H9 (cell line): ENCODE measurements at regions not wholly inside any gene's neighbourhood (a gene's known extent, or its start where the extent isn't known, plus 50 kb on each side); places are given as distances from the start of the nearest gene placed in this dataset.
"Not testable (repeated sequence)": the region's sequence is repeated elsewhere in the genome, so short reads cannot be mapped to it uniquely, and the experiment has no call there.

Experiments
- DNase-seq: peaks from one replicate; pipeline ENCODE4 v3.0.0-alpha.2; 2017
- H2AFZ ChIP-seq: one replicate; pipeline ENCODE4 v1.6.1; 2013; ENCODE audit warnings: mild to moderate bottlenecking, low read length, control low read depth, moderate library complexity
- H2AK5ac ChIP-seq: 2 replicates; pipeline ENCODE4 v1.6.1; 2013; ENCODE audit warnings: low read length, control low read depth, mixed read lengths; ENCODE audit not compliant: insufficient read length
- H2BK120ac ChIP-seq: one replicate; pipeline ENCODE4 v1.6.1; 2013; ENCODE audit warnings: low read depth, mild to moderate bottlenecking, low read length, control low read depth, inconsistent platforms; ENCODE audit not compliant: poor library complexity, severe bottlenecking
- H2BK12ac ChIP-seq: 2 replicates; pipeline ENCODE4 v1.6.1; 2013; ENCODE audit warnings: low read length, control low read depth, mixed read lengths, low read depth; ENCODE audit not compliant: insufficient read length
- H2BK15ac ChIP-seq: 2 replicates; pipeline ENCODE4 v1.6.1; 2013; ENCODE audit warnings: low read depth, low read length, control low read depth
- H2BK20ac ChIP-seq: one replicate; pipeline ENCODE4 v1.6.1; 2013; ENCODE audit warnings: low read depth, mild to moderate bottlenecking, low read length, control low read depth, inconsistent platforms; ENCODE audit not compliant: poor library complexity, severe bottlenecking
- H2BK5ac ChIP-seq: 2 replicates; pipeline ENCODE4 v1.6.1; 2013; ENCODE audit warnings: low read length, control low read depth, mixed read lengths; ENCODE audit not compliant: insufficient read length
- H3K14ac ChIP-seq: 2 replicates; pipeline ENCODE4 v1.6.1; 2013; ENCODE audit warnings: low read length, control low read depth; ENCODE audit not compliant: insufficient read depth
- H3K18ac ChIP-seq: 2 replicates; pipeline ENCODE4 v1.6.1; 2013; ENCODE audit warnings: low read depth, mild to moderate bottlenecking, mixed read lengths, low read length, control low read depth; ENCODE audit not compliant: insufficient read length
- H3K23ac ChIP-seq: 2 replicates; pipeline ENCODE4 v1.6.1; 2013; ENCODE audit warnings: low read length, control low read depth, mixed read lengths, low read depth; ENCODE audit not compliant: insufficient read length
- H3K23me2 ChIP-seq: 2 replicates; pipeline ENCODE4 v1.6.1; 2013; ENCODE audit warnings: low read depth, mild to moderate bottlenecking, mixed read lengths, low read length, control low read depth; ENCODE audit not compliant: insufficient read length, poor library complexity, severe bottlenecking
- H3K27ac ChIP-seq: 2 replicates; pipeline ENCODE4 v1.5.1; 2013; ENCODE audit warnings: low read length, control low read depth, mixed read lengths, low read depth; ENCODE audit not compliant: insufficient read length
- H3K27me3 ChIP-seq: 2 replicates; pipeline ENCODE4 v1.6.1; 2013; ENCODE audit warnings: low read length, control low read depth, inconsistent platforms; ENCODE audit not compliant: insufficient read depth
- H3K4ac ChIP-seq: 2 replicates; pipeline ENCODE4 v1.6.1; 2013; ENCODE audit warnings: low read depth, mild to moderate bottlenecking, control low read depth, inconsistent platforms, low read length, moderate library complexity
- H3K4me1 ChIP-seq: 2 replicates; pipeline ENCODE4 v1.6.1; 2013; ENCODE audit warnings: low read length, control low read depth, inconsistent platforms; ENCODE audit not compliant: insufficient read depth
- H3K4me2 ChIP-seq: 2 replicates; pipeline ENCODE4 v1.6.1; 2013; ENCODE audit warnings: low read length, control low read depth, mixed read lengths; ENCODE audit not compliant: insufficient read length, insufficient read depth
- H3K56ac ChIP-seq: 2 replicates; pipeline ENCODE4 v1.6.1; 2013; ENCODE audit warnings: low read depth, mild to moderate bottlenecking, mixed read lengths, low read length, control low read depth; ENCODE audit not compliant: insufficient read length
- H3K79me1 ChIP-seq: 2 replicates; pipeline ENCODE4 v1.6.1; 2013; ENCODE audit warnings: low read depth, mild to moderate bottlenecking, moderate library complexity, low read length, control low read depth, inconsistent platforms; ENCODE audit not compliant: insufficient read depth, poor library complexity, severe bottlenecking
- H3K79me2 ChIP-seq: 2 replicates; pipeline ENCODE4 v1.6.1; 2013; ENCODE audit warnings: low read length, control low read depth, inconsistent platforms; ENCODE audit not compliant: insufficient read depth
- H3K9ac ChIP-seq: 2 replicates; pipeline ENCODE4 v1.6.1; 2013; ENCODE audit warnings: low read length, control low read depth, mixed read lengths; ENCODE audit not compliant: insufficient read length; ENCODE audit errors: extremely low read depth
- H3K9me3 ChIP-seq: one replicate; pipeline ENCODE4 v1.6.1; 2013; ENCODE audit warnings: low read depth, low read length, inconsistent platforms; ENCODE audit not compliant: control insufficient read depth
- H3T11ph ChIP-seq: one replicate; pipeline ENCODE4 v1.6.1; 2013; ENCODE audit warnings: mild to moderate bottlenecking, low read length, control low read depth, inconsistent platforms
- H4K20me1 ChIP-seq: one replicate; pipeline ENCODE4 v1.6.1; 2013; ENCODE audit not compliant: control insufficient read depth, insufficient read length, insufficient read depth
- H4K5ac ChIP-seq: 2 replicates; pipeline ENCODE4 v1.6.1; 2013; ENCODE audit warnings: low read depth, mild to moderate bottlenecking, mixed read lengths, low read length, control low read depth; ENCODE audit not compliant: insufficient read length
- H4K8ac ChIP-seq: replicated peaks from 2 replicates; pipeline ENCODE4 v1.6.1; 2013; ENCODE audit warnings: low read length, control low read depth, mixed read lengths, low read depth; ENCODE audit not compliant: insufficient read length
- H4K91ac ChIP-seq: 2 replicates; pipeline ENCODE4 v1.6.1; 2013; ENCODE audit warnings: low read depth, mild to moderate bottlenecking, moderate library complexity, mixed read lengths, low read length, control low read depth; ENCODE audit not compliant: insufficient read length
- H3K27ac Mint-ChIP-seq, 3 experiments: 2 replicates in 2 of 3; 3 replicates in 1 of 3; pipeline ENCODE4 v1.8.0; 2020 to 2021; ENCODE audit warnings: mixed read lengths in 3 of 3, mild to moderate bottlenecking in 1 of 3, moderate library complexity in 1 of 3
- H3K27me3 Mint-ChIP-seq: 2 replicates; pipeline ENCODE4 v1.8.0; 2021; ENCODE audit warnings: low read depth, mild to moderate bottlenecking, moderate library complexity, mixed read lengths
- H3K36me3 Mint-ChIP-seq, 3 experiments: 2 replicates in 2 of 3; 3 replicates in 1 of 3; pipeline ENCODE4 v1.8.0; 2020 to 2021; ENCODE audit warnings: low read depth in 3 of 3, mixed read lengths in 3 of 3; ENCODE audit not compliant: insufficient read depth in 1 of 3
- H3K4me1 Mint-ChIP-seq, 2 experiments: 2 replicates each; pipeline ENCODE4 v1.8.0; 2020; ENCODE audit warnings: mixed read lengths in 2 of 2
- H3K4me3 Mint-ChIP-seq, 2 experiments: 2 replicates in 1 of 2; 3 replicates in 1 of 2; pipeline ENCODE4 v1.8.0; 2020 to 2021; ENCODE audit warnings: mild to moderate bottlenecking in 2 of 2, mixed read lengths in 2 of 2, moderate library complexity in 1 of 2
- H3K9me3 Mint-ChIP-seq, 2 experiments: 2 replicates in 1 of 2; 3 replicates in 1 of 2; pipeline ENCODE4 v1.8.0; 2020; ENCODE audit warnings: mild to moderate bottlenecking in 2 of 2, mixed read lengths in 2 of 2, moderate library complexity in 1 of 2
- WGBS: extraction: QIAGEN DNeasy Blood & Tissue Kit; methylation state at CpG from one replicate; pipeline ENCODE4 v1.1.7; 2013; ENCODE audit warnings: missing lambda C conversion rate, low lambda C conversion rate, mixed read lengths; ENCODE audit not compliant: insufficient read length; ENCODE audit errors: extremely low coverage; 5-methylcytosine and 5-hydroxymethylcytosine counted together

DNA sequence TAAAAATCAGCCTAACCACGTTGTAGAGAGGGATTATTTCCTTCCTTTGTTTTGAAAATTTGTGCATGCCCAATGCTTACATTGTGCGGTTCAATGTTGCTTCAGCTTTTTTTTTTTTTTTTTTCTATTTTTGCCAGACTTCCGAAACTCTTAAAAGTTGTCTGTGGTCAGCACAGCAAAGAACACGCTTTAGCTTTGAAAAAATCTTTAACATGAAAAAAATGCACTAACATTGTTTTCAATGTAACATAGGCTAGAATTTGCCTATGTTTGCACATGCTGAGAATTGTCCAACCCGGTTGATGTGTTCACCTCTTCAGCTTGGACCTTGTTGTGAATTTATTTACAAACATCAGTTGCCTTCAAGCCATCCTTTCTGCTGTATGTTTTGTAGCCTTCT, 5280.9 kb upstream of the TPTE start:
- peaks cover 95% of the 10 kb centered on the region for H3K9me3 ChIP-seq
- H2BK5ac ChIP-seq, DNase-seq, H3K4me1 Mint-ChIP-seq, H3K79me1 ChIP-seq, H3K4ac ChIP-seq, H3K27ac Mint-ChIP-seq, H3K27me3 ChIP-seq, H2BK15ac ChIP-seq, H3K79me2 ChIP-seq, H4K91ac ChIP-seq, H3K23me2 ChIP-seq, H3K14ac ChIP-seq, H2BK12ac ChIP-seq, H2BK20ac ChIP-seq, H4K8ac ChIP-seq, H3K4me1 ChIP-seq, H3K4me2 ChIP-seq, H3K23ac ChIP-seq, H2AK5ac ChIP-seq, H3K56ac ChIP-seq, H2AFZ ChIP-seq, H2BK120ac ChIP-seq, H3K27me3 Mint-ChIP-seq, H3K4me3 Mint-ChIP-seq, H4K20me1 ChIP-seq, H3K9ac ChIP-seq, H3K27ac ChIP-seq, H3K18ac ChIP-seq, H4K5ac ChIP-seq, H3T11ph ChIP-seq: not testable (repeated sequence)
- peaks cover 90 to 91% of the 10 kb centered on the region in 2 experiments for H3K9me3 Mint-ChIP-seq
- peaks cover 19 to 70% (median 39%) of the 10 kb centered on the region in 3 experiments for H3K36me3 Mint-ChIP-seq
- WGBS, result no CpG with 5 or more reads among the region's 5 CpGs

DNA sequence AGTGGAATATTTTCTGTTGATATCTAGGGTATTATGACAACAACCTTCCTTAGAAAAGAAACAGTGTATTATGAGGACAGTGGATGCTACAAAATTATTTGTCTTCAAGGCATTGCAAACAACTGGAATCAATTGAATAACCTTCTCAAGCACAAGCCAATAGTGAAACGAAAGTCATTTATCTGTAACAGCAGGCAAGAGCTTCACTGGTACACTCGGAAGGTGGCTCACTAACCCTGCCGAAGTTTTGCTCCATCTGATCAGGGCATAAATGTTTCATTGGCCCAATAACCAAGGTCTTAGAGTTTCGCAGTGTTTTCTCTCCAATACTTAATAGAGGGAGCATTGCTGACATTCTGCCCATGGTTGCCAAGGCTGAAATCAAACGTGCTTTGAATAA, 5278.7 kb upstream of the TPTE start:
- not testable (repeated sequence) for H3T11ph ChIP-seq, H3K27me3 Mint-ChIP-seq, H3K56ac ChIP-seq, H3K4me2 ChIP-seq, H4K20me1 ChIP-seq, H2BK12ac ChIP-seq, H3K9ac ChIP-seq, H4K5ac ChIP-seq, H3K79me2 ChIP-seq, H2AFZ ChIP-seq, H3K4ac ChIP-seq, H3K79me1 ChIP-seq, DNase-seq, H2BK5ac ChIP-seq, H3K23me2 ChIP-seq, H3K18ac ChIP-seq, H3K27me3 ChIP-seq, H3K23ac ChIP-seq, H3K4me3 Mint-ChIP-seq, H2AK5ac ChIP-seq, H3K27ac ChIP-seq, H4K8ac ChIP-seq, H2BK120ac ChIP-seq, H3K27ac Mint-ChIP-seq, H2BK15ac ChIP-seq, H3K4me1 Mint-ChIP-seq, H2BK20ac ChIP-seq, H3K4me1 ChIP-seq, H4K91ac ChIP-seq, H3K14ac ChIP-seq
- H3K9me3 ChIP-seq, result peaks cover 92% of the 10 kb centered on the region
- H3K9me3 Mint-ChIP-seq, result peaks cover 88 to 90% of the 10 kb centered on the region in 2 experiments
- WGBS, result no CpG with 5 or more reads among the region's 5 CpGs
- H3K36me3 Mint-ChIP-seq, result peaks cover 29 to 69% (median 39%) of the 10 kb centered on the region in 3 experiments
